GM23248 (cell line): ENCODE measurements at regions not wholly inside any gene's neighbourhood (a gene's known extent, or its start where the extent isn't known, plus 50 kb on each side); places are given as distances from the start of the nearest gene placed in this dataset.
A peak's percentile ranks its signal among the peaks of the same experiment; 100 is the strongest.

Source experiments
- DNase-seq: peaks from one replicate; pipeline ENCODE4 v3.0.0-alpha.2; 2015
- H2AFZ ChIP-seq: fragments of 200-600 bp; sonication (generic); 2 replicates; pipeline ENCODE4 v1.6.1; 2016; ENCODE audit warnings: antibody characterized with exemption
- H3F3A ChIP-seq: fragments of 200-600 bp; sonication (generic); 2 replicates; pipeline ENCODE4 v1.6.1; 2016; ENCODE audit warnings: mild to moderate bottlenecking, antibody characterized with exemption, mixed run types; ENCODE audit not compliant: insufficient read depth
- H3K27ac ChIP-seq: fragments of 200-600 bp; sonication (generic); 2 replicates; pipeline ENCODE4 v1.5.1; 2016; ENCODE audit warnings: mild to moderate bottlenecking
- H3K27me3 ChIP-seq: fragments of 200-600 bp; sonication (generic); replicated peaks from 2 replicates; pipeline ENCODE4 v1.6.1; 2016; ENCODE audit warnings: mild to moderate bottlenecking; ENCODE audit not compliant: insufficient read depth
- H3K36me3 ChIP-seq: fragments of 200-600 bp; sonication (generic); 2 replicates; pipeline ENCODE4 v1.6.1; 2016; ENCODE audit warnings: low read depth, mild to moderate bottlenecking
- H3K4me1 ChIP-seq: fragments of 200-600 bp; sonication (generic); 2 replicates; pipeline ENCODE4 v1.6.1; 2016; ENCODE audit warnings: mild to moderate bottlenecking; ENCODE audit not compliant: insufficient read depth
- H3K4me2 ChIP-seq: fragments of 200-600 bp; sonication (generic); one replicate; pipeline ENCODE4 v1.6.1; 2016; ENCODE audit warnings: mild to moderate bottlenecking; ENCODE audit not compliant: unreplicated experiment
- H3K4me3 ChIP-seq: fragments of 200-600 bp; sonication (generic); 2 replicates; pipeline ENCODE4 v1.5.1; 2016; ENCODE audit warnings: mild to moderate bottlenecking
- H3K79me2 ChIP-seq: fragments of 200-600 bp; sonication (generic); 2 replicates; pipeline ENCODE4 v1.6.1; 2016; ENCODE audit warnings: mild to moderate bottlenecking; ENCODE audit not compliant: insufficient read depth
- H3K9ac ChIP-seq: fragments of 200-600 bp; sonication (generic); 2 replicates; pipeline ENCODE4 v1.6.1; 2016; ENCODE audit warnings: mild to moderate bottlenecking
- H3K9me2 ChIP-seq: fragments of 200-600 bp; sonication (generic); 2 replicates; pipeline ENCODE4 v1.6.1; 2016; ENCODE audit warnings: mixed run types, mild to moderate bottlenecking, moderate library complexity; ENCODE audit not compliant: insufficient read depth
- H3K9me3 ChIP-seq: fragments of 200-600 bp; sonication (generic); one replicate; pipeline ENCODE4 v1.6.1; 2017; ENCODE audit warnings: low read depth
- H4K20me1 ChIP-seq: fragments of 200-600 bp; sonication (generic); 2 replicates; pipeline ENCODE4 v1.6.0; 2016; ENCODE audit not compliant: insufficient read depth
- EZH2 ChIP-seq: fragments of 200-600 bp; sonication (generic); IDR thresholded peaks from 2 replicates; pipeline ENCODE4 v1.6.1; 2018; ENCODE audit warnings: antibody characterized with exemption, mild to moderate bottlenecking; ENCODE audit not compliant: insufficient read depth, poor library complexity, severe bottlenecking
- EZH2phosphoT487 ChIP-seq: fragments of 200-600 bp; sonication (generic); IDR thresholded peaks from 2 replicates; pipeline ENCODE4 v1.6.1; 2018; ENCODE audit warnings: antibody characterized with exemption, moderate library complexity, mild to moderate bottlenecking, low read depth; ENCODE audit not compliant: insufficient read depth
- WGBS, 2 experiments: methylation state at CpG; one replicate each; pipeline ENCODE4 v1.1.6; 2015 to 2017; ENCODE audit warnings: low lambda C conversion rate in 2 of 2, low coverage in 1 of 2; ENCODE audit errors: missing lambda C conversion rate in 2 of 2; 5-methylcytosine and 5-hydroxymethylcytosine counted together
- in situ Hi-C: fragments of 300-500 bp; cut with MboI; formaldehyde crosslinking; loops from 2 replicates; pipeline ENCODE4 v1.15.0; 2020

- H3K79me2 ChIP-seq = no peaks in the 10 kb centered on the region
- H2AFZ ChIP-seq = no peak overlapping the region
- TF ChIP-seq EZH2 = no peak
- TF ChIP-seq EZH2phosphoT487 = no peak
- H3K9ac ChIP-seq = no peak overlapping the region
- no peak overlapping the region for H3K27ac ChIP-seq
- H4K20me1 ChIP-seq = no peaks in the 10 kb centered on the region
- in situ Hi-C loops = no loop called here
- peak; percentile 16 for DNase-seq
- no peaks in the 10 kb centered on the region for H3K9me3 ChIP-seq
- H3K4me1 ChIP-seq = no peaks in the 10 kb centered on the region
- H3K9me2 ChIP-seq = no peaks in the 10 kb centered on the region
- H3K4me3 ChIP-seq = no peak overlapping the region
- 0 out of 2 replicates have a peak, but pooled peaks cover 4% of the 10 kb centered on the region for H3K27me3 ChIP-seq
- H3K4me2 ChIP-seq = no peak overlapping the region
- H3F3A ChIP-seq = no peaks in the 10 kb centered on the region
- no peaks in the 10 kb centered on the region for H3K36me3 ChIP-seq
- 17 to 19% methylated on average over 11 of the region's 11 CpGs for WGBS, 2 experiments
Measured at GRCh38 chr20:22462975-22463914, 121.1 kb downstream of the FOXA2 start.

GRCh38 chr20:22460803-22461202 lies 123.6 kb downstream of the FOXA2 start:
- Histone ChIP-seq H3F3A (no peaks in the 10 kb centered on the region), H4K20me1 (no peaks in the 10 kb centered on the region), H3K27me3 (0 out of 2 replicates have a peak, but pooled peaks cover 9% of the 10 kb centered on the region), H3K4me1 (no peaks in the 10 kb centered on the region), H3K9ac (no peak overlapping the region), H3K9me2 (no peaks in the 10 kb centered on the region), H2AFZ (no peak overlapping the region), H3K36me3 (no peaks in the 10 kb centered on the region), H3K4me2 (no peak overlapping the region), H3K9me3 (no peaks in the 10 kb centered on the region), H3K27ac (no peak overlapping the region), H3K4me3 (no peak overlapping the region), H3K79me2 (no peaks in the 10 kb centered on the region)
- WGBS, 2 experiments = 42 to 65% methylated on average over 2 of the region's 2 CpGs
- no peak for TF ChIP-seq EZH2
- no peak for TF ChIP-seq EZH2phosphoT487
- in situ Hi-C loops = no loop called here
- no peak for DNase-seq

- TF ChIP-seq EZH2 (no peak), EZH2phosphoT487 (no peak)
- H3F3A ChIP-seq = no peaks in the 10 kb centered on the region
- no peaks in the 10 kb centered on the region for H3K79me2 ChIP-seq
- H4K20me1 ChIP-seq = no peaks in the 10 kb centered on the region
- no peak overlapping the region for H3K27ac ChIP-seq
- DNase-seq = no peak
- H3K27me3 ChIP-seq = peaks cover 9% of the 10 kb centered on the region; the same call in 1 of the 2 replicates
- no peaks in the 10 kb centered on the region for H3K36me3 ChIP-seq
- H3K4me3 ChIP-seq = no peak overlapping the region
- H3K9me2 ChIP-seq = no peaks in the 10 kb centered on the region
- no peaks in the 10 kb centered on the region for H3K9me3 ChIP-seq
- no peak overlapping the region for H3K9ac ChIP-seq
- 39 to 40% methylated on average over 1 of the region's 1 CpG for WGBS, 2 experiments
- H3K4me2 ChIP-seq = no peak overlapping the region
- in situ Hi-C loops = no loop called here
- no peak overlapping the region for H2AFZ ChIP-seq
- H3K4me1 ChIP-seq = no peaks in the 10 kb centered on the region
Measured at GRCh38 chr20:22460231-22460630, 124.1 kb downstream of the FOXA2 start.

GRCh38 chr20:22459754-22460153 lies 124.6 kb downstream of the FOXA2 start:
- DNase-seq = no peak

More at GRCh38 chr20:22459754-22460153, 124.6 kb downstream of the FOXA2 start:
- no peak overlapping the region for H3K4me3 ChIP-seq
- H3K9me2 ChIP-seq = no peaks in the 10 kb centered on the region
- no peak overlapping the region for H3K27ac ChIP-seq
- H3K9ac ChIP-seq = no peak overlapping the region
- H3K4me2 ChIP-seq = no peak overlapping the region
- H3K36me3 ChIP-seq = no peaks in the 10 kb centered on the region
- no peaks in the 10 kb centered on the region for H3K79me2 ChIP-seq
- no peaks in the 10 kb centered on the region for H3K4me1 ChIP-seq
- TF ChIP-seq EZH2phosphoT487 = no peak
- no peak for TF ChIP-seq EZH2
- no peak overlapping the region for H2AFZ ChIP-seq
- peaks cover 9% of the 10 kb centered on the region; the same call in 1 of the 2 replicates for H3K27me3 ChIP-seq
- no peaks in the 10 kb centered on the region for H3K9me3 ChIP-seq
- in situ Hi-C loops = no loop called here
- H4K20me1 ChIP-seq = no peaks in the 10 kb centered on the region
- no peaks in the 10 kb centered on the region for H3F3A ChIP-seq
